Ovary (tissue), 7 donors: ENCODE measurements at regions not wholly inside any gene's neighbourhood (a gene's known extent, or its start where the extent isn't known, plus 50 kb on each side); places are given as distances from the start of the nearest gene placed in this dataset.
"Not testable (repeated sequence)": the region's sequence is repeated elsewhere in the genome, so short reads cannot be mapped to it uniquely, and the experiment has no call there.

Source experiments
- DNase-seq, 5 donors: peaks; one replicate each; pipeline ENCODE4 v3.0.0-alpha.2; 2019 to 2020
- H3K27ac ChIP-seq, 2 donors: fragments of 200-600 bp; one replicate each; pipeline versions ENCODE4 v1.5.1 to v1.8.0; 2019 to 2022
- H3K27me3 ChIP-seq: fragments of 200-600 bp; one replicate; pipeline ENCODE4 v1.8.0; 2022
- H3K36me3 ChIP-seq: fragments of 200-600 bp; sonication (generic); one replicate; pipeline ENCODE4 v1.5.1; 2019
- H3K4me1 ChIP-seq: one replicate; pipeline ENCODE4 v1.8.1; 2013; ENCODE audit warnings: mild to moderate bottlenecking, moderate library complexity; ENCODE audit not compliant: insufficient read depth
- H3K4me3 ChIP-seq: fragments of 200-600 bp; sonication (generic); one replicate; pipeline ENCODE4 v1.5.1; 2017
- H3K9me3 ChIP-seq, 2 donors: fragments of 200-600 bp in 1 of 2; sonication (generic) in 1 of 2; one replicate each; pipeline versions ENCODE4 v1.5.1 to v1.8.1; 2013 to 2019; ENCODE audit warnings: mild to moderate bottlenecking in 1 of 2, moderate library complexity in 1 of 2
- EP300 ChIP-seq: sonication (generic); formaldehyde crosslinking; IDR thresholded peaks from one replicate; pipeline ENCODE4 v1.6.1; 2017; ENCODE audit warnings: antibody characterized with exemption
- POLR2A ChIP-seq: fragments of 450-650 bp; IDR thresholded peaks from one replicate; pipeline ENCODE4 v1.6.1; 2017; ENCODE audit warnings: antibody characterized with exemption, mild to moderate bottlenecking, moderate library complexity
- WGBS, 3 donors: extraction: QIAGEN DNeasy Blood & Tissue Kit in 1 of 3; methylation state at CpG; one replicate each; pipeline versions ENCODE4 v1.1.5 to v1.1.7; 2013 to 2017; 5-methylcytosine and 5-hydroxymethylcytosine counted together
- intact Hi-C, 4 donors: fragments of 100-400 bp; cut with DNase I; formaldehyde crosslinking; loops; one replicate each; pipeline versions ENCODE4 v1.11.0 to v1.15.1; 2022 to 2023
- TF ChIP-seq, protein P1 (sequence below), 3 donors: fragments of 450-650 bp in 2 of 3; fragments of 200-600 bp in 1 of 3; IDR thresholded peaks; one replicate each; pipeline versions ENCODE4 v1.5.1 to v1.8.0; 2016 to 2022; ENCODE audit warnings: antibody characterized with exemption in 3 of 3, mild to moderate bottlenecking in 1 of 3
- donor health status: DM: no; HTN: no; CAD: no; lungs with moderate emphysema.
- donor health status: DM: no; HTN: no; CAD: no.
- donor health status: Bipolar disorder and iron deficiency.
- donor health status: DM: no; HTN: no; CAD: no.
- donor health status: DM: yes; HTN: yes; CAD: no.

- TF ChIP-seq, protein P1, sequence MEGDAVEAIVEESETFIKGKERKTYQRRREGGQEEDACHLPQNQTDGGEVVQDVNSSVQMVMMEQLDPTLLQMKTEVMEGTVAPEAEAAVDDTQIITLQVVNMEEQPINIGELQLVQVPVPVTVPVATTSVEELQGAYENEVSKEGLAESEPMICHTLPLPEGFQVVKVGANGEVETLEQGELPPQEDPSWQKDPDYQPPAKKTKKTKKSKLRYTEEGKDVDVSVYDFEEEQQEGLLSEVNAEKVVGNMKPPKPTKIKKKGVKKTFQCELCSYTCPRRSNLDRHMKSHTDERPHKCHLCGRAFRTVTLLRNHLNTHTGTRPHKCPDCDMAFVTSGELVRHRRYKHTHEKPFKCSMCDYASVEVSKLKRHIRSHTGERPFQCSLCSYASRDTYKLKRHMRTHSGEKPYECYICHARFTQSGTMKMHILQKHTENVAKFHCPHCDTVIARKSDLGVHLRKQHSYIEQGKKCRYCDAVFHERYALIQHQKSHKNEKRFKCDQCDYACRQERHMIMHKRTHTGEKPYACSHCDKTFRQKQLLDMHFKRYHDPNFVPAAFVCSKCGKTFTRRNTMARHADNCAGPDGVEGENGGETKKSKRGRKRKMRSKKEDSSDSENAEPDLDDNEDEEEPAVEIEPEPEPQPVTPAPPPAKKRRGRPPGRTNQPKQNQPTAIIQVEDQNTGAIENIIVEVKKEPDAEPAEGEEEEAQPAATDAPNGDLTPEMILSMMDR (IDR thresholded peaks at IDR 0.05), result no peak
- TF ChIP-seq POLR2A, result no peak
- no peak for TF ChIP-seq EP300
- Histone ChIP-seq H3K27me3 (no peaks in the 10 kb centered on the region), H3K36me3 (no peaks in the 10 kb centered on the region), H3K9me3 (no peaks in the 10 kb centered on the region), H3K27ac (no peak overlapping the region), H3K4me1 (no peaks in the 10 kb centered on the region), H3K4me3 (no peak overlapping the region)
- intact Hi-C loops, result no loop called here
- no peak for DNase-seq
- WGBS, 3 donors, result 89 to 93% (median 92%) methylated on average over 9 of the region's 9 CpGs
Measured at GRCh38 chr14:100428727-100429126, 105.6 kb downstream of the SLC25A47 start.

GRCh38 chr14:100429537-100429936, 106.4 kb downstream of the SLC25A47 start:
- 89 to 97% (median 89%) methylated on average over 3 of the region's 3 CpGs for WGBS, 3 donors
- intact Hi-C loops, result no loop called here
- no peak overlapping the region for H3K27ac ChIP-seq
- no peak for TF ChIP-seq POLR2A
- TF ChIP-seq, protein P1 (IDR thresholded peaks at IDR 0.05), result no peak
- no peak for TF ChIP-seq EP300
- H3K27me3 ChIP-seq, result no peaks in the 10 kb centered on the region
- H3K4me3 ChIP-seq, result no peak overlapping the region
- no peaks in the 10 kb centered on the region for H3K9me3 ChIP-seq
- no peak for DNase-seq
- H3K4me1 ChIP-seq, result no peaks in the 10 kb centered on the region
- no peaks in the 10 kb centered on the region for H3K36me3 ChIP-seq

DNA sequence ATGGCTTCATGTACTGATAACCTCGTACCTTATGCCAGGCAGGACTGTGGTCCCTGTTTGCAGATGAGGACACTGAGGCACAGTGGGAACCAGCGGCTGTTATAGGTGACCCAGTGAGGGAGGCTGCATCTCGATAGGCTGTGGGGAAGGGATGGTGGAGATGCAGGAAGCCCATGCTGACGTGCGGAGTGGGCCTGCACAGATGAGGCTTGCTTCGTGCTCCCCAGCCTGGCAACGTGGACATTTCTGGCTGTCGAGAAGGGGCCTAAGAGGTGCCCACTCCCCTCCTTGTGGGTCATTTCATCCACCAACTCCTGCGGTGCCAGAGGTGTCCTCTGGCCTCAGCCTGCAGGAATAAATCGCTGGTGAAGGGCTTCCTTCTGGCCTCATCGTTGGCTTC, 107.4 kb downstream of the SLC25A47 start:
- Histone ChIP-seq H3K9me3 (no peaks in the 10 kb centered on the region), H3K4me3 (no peak overlapping the region), H3K4me1 (no peaks in the 10 kb centered on the region), H3K36me3 (no peaks in the 10 kb centered on the region), H3K27me3 (no peaks in the 10 kb centered on the region), H3K27ac (no peak overlapping the region)
- TF ChIP-seq POLR2A (no peak), EP300 (no peak)
- TF ChIP-seq, protein P1 (IDR thresholded peaks at IDR 0.05), result no peak
- intact Hi-C loops, result no loop called here
- DNase-seq, result no peak
- WGBS, 3 donors, result 91 to 97% (median 93%) methylated on average over 11 of the region's 11 CpGs

GRCh38 chr14:100431461-100431860, 108.3 kb downstream of the SLC25A47 start:
- intact Hi-C loops, H3K27ac ChIP-seq, H3K36me3 ChIP-seq, H3K27me3 ChIP-seq, H3K4me1 ChIP-seq, H3K9me3 ChIP-seq, H3K4me3 ChIP-seq, DNase-seq: not testable (repeated sequence)
- 93 to 97% (median 97%) methylated on average over 4 of the region's 4 CpGs for WGBS, 3 donors

DNA sequence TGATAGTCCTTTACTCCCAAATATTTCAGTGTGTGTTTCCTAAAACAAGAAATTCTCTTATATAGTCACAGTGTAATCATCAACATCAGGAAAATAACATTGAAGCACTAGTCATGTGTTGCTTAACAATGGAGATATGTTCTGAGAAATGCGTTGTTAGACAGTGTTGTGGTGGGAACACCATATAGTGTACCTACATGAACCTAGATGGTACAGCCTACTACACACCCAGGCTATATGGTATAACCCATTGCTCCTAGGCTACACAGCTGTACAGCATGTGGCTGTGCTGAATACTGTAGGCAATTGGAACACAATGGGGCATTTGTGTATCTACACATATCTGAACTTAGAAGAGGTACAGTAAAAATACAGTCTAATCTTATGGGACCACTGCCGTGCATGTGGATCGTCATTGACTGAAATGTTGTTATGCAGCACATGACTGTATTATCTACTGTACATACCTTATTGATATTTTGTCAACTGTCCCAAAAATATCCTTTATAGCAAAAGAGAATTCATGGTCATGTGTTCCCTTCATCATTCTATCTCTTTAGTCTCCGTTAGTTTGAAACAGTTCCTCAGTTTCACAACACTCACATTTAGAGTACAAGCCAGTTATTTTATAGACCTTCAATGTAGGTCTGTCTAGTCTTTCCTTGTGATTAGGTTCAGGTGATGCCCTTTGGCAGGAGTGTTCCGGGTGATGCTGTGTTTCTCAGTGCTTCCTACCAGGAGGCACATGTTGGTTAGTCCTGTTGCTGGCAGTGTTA, 109.7 kb downstream of the SLC25A47 start:
- Histone ChIP-seq H3K27me3 (no peaks in the 10 kb centered on the region), H3K27ac (no peak overlapping the region), H3K4me3 (no peak overlapping the region), H3K36me3 (no peaks in the 10 kb centered on the region), H3K4me1 (no peaks in the 10 kb centered on the region), H3K9me3 (no peaks in the 10 kb centered on the region)
- 94 to 95% (median 95%) methylated on average over 5 of the region's 5 CpGs for WGBS, 3 donors
- intact Hi-C loops, result no loop called here
- no peak for DNase-seq
- TF ChIP-seq, protein P1 (IDR thresholded peaks at IDR 0.05), result no peak
- TF ChIP-seq POLR2A (no peak), EP300 (no peak)
